Colon (tissue), 2 donors: ENCODE measurements at regions not wholly inside any gene's neighbourhood (a gene's known extent, or its start where the extent isn't known, plus 50 kb on each side); places are given as distances from the start of the nearest gene placed in this dataset.

Experiments
- FAIRE-seq: peaks from 2 replicates; lab custom pipeline; 2012; peaks lifted over from hg19 to GRCh38; lab: Jason Lieb, UNC
- donor health status: control.
- donor health status: control.

- FAIRE-seq, result no peak
Measured at GRCh38 chr7:109154748-109155147, 585.1 kb downstream of the DNAJB9 start.

GRCh38 chr7:109158246-109158645 lies 588.6 kb downstream of the DNAJB9 start:
- FAIRE-seq, result no peak

- FAIRE-seq, result no peak
Measured at GRCh38 chr7:109176661-109177060, 607.0 kb downstream of the DNAJB9 start.

GRCh38 chr7:109178342-109178741 lies 608.7 kb downstream of the DNAJB9 start:
- FAIRE-seq, result no peak

GRCh38 chr7:109179601-109180000 lies 609.9 kb downstream of the DNAJB9 start:
- FAIRE-seq, result no peak

GRCh38 chr7:109190766-109191398 lies 621.2 kb downstream of the DNAJB9 start:
- FAIRE-seq, result no peak

GRCh38 chr7:109206196-109206595 lies 636.5 kb downstream of the DNAJB9 start:
- FAIRE-seq, result no peak

GRCh38 chr7:109213081-109213480 lies 643.4 kb downstream of the DNAJB9 start:
- FAIRE-seq, result no peak

GRCh38 chr7:109215341-109215740 lies 645.7 kb downstream of the DNAJB9 start:
- no peak for FAIRE-seq

- no peak for FAIRE-seq
Measured at GRCh38 chr7:109224100-109224499, 654.4 kb downstream of the DNAJB9 start.

- FAIRE-seq, result no peak
Measured at GRCh38 chr7:109226699-109227098, 657.0 kb downstream of the DNAJB9 start.

- FAIRE-seq, result no peak
Measured at GRCh38 chr7:109235316-109235715, 665.6 kb downstream of the DNAJB9 start.

GRCh38 chr7:109246330-109247077 lies 676.8 kb downstream of the DNAJB9 start:
- no peak for FAIRE-seq

- FAIRE-seq, result no peak
Measured at GRCh38 chr7:109256762-109257560, 687.3 kb downstream of the DNAJB9 start.

GRCh38 chr7:109259151-109259550 lies 689.5 kb downstream of the DNAJB9 start:
- no peak for FAIRE-seq

- no peak for FAIRE-seq
Measured at GRCh38 chr7:109261781-109262180, 692.1 kb downstream of the DNAJB9 start.

- no peak for FAIRE-seq
Measured at GRCh38 chr7:109266610-109267009, 696.9 kb downstream of the DNAJB9 start.

GRCh38 chr7:109276348-109276747 lies 706.7 kb downstream of the DNAJB9 start:
- FAIRE-seq, result no peak

GRCh38 chr7:109282726-109283125 lies 713.1 kb downstream of the DNAJB9 start:
- no peak for FAIRE-seq

GRCh38 chr7:109284943-109285342 lies 715.3 kb downstream of the DNAJB9 start:
- FAIRE-seq, result no peak

GRCh38 chr7:109295158-109295557 lies 725.5 kb downstream of the DNAJB9 start:
- no peak for FAIRE-seq

- FAIRE-seq, result no peak
Measured at GRCh38 chr7:109308816-109309215, 739.1 kb downstream of the DNAJB9 start.

- FAIRE-seq, result no peak
Measured at GRCh38 chr7:109309790-109310189, 740.1 kb downstream of the DNAJB9 start.
